ENCODE measurements at regions not wholly inside any gene's neighbourhood (a gene's known extent, or its start where the extent isn't known, plus 50 kb on each side); places are given as distances from the start of the nearest gene placed in this dataset.

DNA sequence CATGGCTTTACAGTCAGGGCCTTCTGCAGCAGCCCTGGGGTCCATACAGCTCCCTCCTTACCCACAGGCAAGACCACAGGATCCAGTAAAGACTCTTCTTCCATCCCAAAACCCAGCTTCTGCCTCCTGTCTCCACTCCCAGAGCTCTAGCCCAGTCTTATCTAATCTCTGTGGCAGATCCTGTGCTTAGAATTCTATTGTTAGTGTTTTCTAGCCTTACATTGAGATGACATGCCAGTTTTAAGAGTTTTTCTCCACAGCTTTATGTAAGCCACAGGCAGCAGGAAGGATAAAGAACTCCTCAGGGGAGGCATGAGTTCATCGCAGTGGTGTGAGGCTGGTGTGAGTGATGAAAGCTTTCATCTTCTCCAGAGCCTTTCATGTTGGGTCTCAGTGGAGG lies 129.1 kb downstream of the RCHY1 start:
- no peak for DNase-seq
- H3K9me3 ChIP-seq = peaks cover 0 to 13% (median 0%) of the 10 kb centered on the region in 11 donors
- no peaks in the 10 kb centered on the region for H3K4me1 ChIP-seq
- no peaks in the 10 kb centered on the region for H3K27me3 ChIP-seq
- 30 to 33% methylated on average over 1 of the region's 1 CpG for WGBS, 2 donors
- intact Hi-C loops (cut with DNase I) = no loop called here
- no peak overlapping the region for H3K27ac ChIP-seq
- H3K4me3 ChIP-seq = no peak overlapping the region
- no peaks in the 10 kb centered on the region for H3K36me3 ChIP-seq
- ATAC-seq = no peak
- TF ChIP-seq, protein P1, sequence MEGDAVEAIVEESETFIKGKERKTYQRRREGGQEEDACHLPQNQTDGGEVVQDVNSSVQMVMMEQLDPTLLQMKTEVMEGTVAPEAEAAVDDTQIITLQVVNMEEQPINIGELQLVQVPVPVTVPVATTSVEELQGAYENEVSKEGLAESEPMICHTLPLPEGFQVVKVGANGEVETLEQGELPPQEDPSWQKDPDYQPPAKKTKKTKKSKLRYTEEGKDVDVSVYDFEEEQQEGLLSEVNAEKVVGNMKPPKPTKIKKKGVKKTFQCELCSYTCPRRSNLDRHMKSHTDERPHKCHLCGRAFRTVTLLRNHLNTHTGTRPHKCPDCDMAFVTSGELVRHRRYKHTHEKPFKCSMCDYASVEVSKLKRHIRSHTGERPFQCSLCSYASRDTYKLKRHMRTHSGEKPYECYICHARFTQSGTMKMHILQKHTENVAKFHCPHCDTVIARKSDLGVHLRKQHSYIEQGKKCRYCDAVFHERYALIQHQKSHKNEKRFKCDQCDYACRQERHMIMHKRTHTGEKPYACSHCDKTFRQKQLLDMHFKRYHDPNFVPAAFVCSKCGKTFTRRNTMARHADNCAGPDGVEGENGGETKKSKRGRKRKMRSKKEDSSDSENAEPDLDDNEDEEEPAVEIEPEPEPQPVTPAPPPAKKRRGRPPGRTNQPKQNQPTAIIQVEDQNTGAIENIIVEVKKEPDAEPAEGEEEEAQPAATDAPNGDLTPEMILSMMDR (IDR thresholded peaks at IDR 0.05) = no peak

DNA sequence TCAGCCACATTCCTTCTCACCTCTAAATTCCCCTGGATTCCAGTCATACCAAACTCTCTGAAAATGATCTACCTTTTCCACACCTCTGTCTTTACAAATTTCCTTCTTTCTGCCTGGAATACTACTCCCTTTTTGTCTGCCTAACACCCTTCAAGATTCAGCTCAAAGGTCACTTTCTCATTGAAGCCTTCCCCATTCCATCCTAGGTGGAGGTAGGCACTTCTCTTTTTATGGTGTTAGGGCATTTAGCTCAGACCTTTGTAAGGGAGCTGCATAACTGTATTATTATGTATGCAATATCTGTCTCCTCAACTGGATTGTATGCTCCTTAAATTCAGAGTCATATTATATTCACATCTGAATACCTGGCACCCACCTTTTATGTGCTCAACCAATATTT lies 137.7 kb downstream of the RCHY1 start:
- Histone ChIP-seq H3K4me3 (no peak overlapping the region), H3K9me3 (peaks cover 0 to 20% (median 0%) of the 10 kb centered on the region in 11 donors), H3K27ac (no peak overlapping the region), H3K4me1 (no peaks in the 10 kb centered on the region), H3K36me3 (no peaks in the 10 kb centered on the region), H3K27me3 (no peaks in the 10 kb centered on the region)
- ATAC-seq = no peak
- TF ChIP-seq, protein P1 (IDR thresholded peaks at IDR 0.05) = no peak
- intact Hi-C loops (cut with DNase I) = no loop called here
- DNase-seq = no peak

DNA sequence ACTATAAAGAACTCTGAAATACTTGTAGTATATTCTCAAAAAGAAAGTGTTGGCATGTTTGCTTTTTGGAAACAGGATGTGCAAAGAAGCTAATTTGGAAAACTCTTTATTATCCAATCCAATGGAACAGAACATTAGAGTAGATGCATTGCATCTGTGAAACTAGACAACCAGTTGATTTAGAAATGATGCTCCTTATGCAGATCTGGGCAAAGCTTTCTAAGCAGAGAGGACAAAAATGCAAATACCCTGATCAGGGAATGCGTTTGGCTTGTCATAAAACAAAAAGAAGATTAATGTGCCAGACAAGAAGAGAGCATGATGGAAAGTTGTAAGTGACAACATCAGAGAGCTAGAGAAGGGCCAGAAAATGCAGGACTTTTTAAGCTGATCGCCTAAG lies 142.3 kb downstream of the RCHY1 start:
- Histone ChIP-seq H3K27me3 (no peaks in the 10 kb centered on the region), H3K4me1 (no peaks in the 10 kb centered on the region), H3K36me3 (no peaks in the 10 kb centered on the region), H3K9me3 (no peaks in the 10 kb centered on the region), H3K4me3 (no peak overlapping the region), H3K27ac (no peak overlapping the region)
- ATAC-seq (no peak), DNase-seq (no peak)
- 66 to 78% methylated on average over 2 of the region's 2 CpGs for WGBS, 2 donors
- intact Hi-C loops (cut with DNase I) = no loop called here
- TF ChIP-seq, protein P1 (IDR thresholded peaks at IDR 0.05) = no peak

DNA sequence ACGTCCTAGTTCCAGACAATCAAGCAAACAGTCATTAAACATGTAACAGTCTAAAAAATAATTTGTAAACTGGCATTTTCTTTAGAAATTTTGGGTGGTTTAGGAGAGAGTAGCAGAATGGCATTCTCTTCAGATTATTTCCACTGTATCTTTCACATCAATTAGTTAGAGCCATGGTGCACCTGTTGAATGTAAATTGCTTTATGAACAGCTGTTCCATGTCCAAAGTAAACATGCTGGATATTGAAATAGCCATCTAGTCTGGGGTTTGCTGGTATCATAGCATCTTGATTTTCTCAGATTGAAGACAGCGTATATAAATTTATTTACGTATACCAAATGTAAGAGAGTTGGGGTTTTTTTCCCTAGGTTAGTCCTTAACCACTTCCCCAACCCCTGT lies 143.6 kb downstream of the RCHY1 start:
- TF ChIP-seq, protein P1 (IDR thresholded peaks at IDR 0.05) = no peak
- Histone ChIP-seq H3K9me3 (no peaks in the 10 kb centered on the region), H3K4me1 (no peaks in the 10 kb centered on the region), H3K4me3 (no peak overlapping the region), H3K27me3 (no peaks in the 10 kb centered on the region), H3K36me3 (no peaks in the 10 kb centered on the region), H3K27ac (no peak overlapping the region)
- 79 to 85% methylated on average over 3 of the region's 3 CpGs for WGBS, 2 donors
- DNase-seq = no peak
- intact Hi-C loops (cut with DNase I) = no loop called here
- ATAC-seq = no peak

DNA sequence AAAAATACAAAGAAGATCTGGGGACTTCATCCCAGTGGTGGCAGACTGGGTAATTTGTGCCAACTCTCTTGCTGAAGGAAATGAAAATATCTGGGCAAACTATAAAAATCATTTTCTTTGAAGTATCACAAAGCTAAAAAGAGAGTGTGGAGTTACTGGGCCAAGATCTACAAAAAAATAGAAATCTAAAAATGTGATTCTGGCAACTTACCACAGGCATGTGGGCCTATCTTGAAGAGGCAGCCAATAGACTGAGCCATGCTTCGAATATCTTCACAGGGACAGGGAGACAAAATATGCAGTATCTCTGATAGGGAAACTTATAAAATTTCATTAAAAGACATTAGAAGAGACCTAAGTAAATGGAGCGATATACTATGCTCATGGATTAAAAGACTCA lies 168.8 kb downstream of the RCHY1 start:
- no peak overlapping the region for H3K4me3 ChIP-seq
- peak in 2 of 8 donors; percentile 37 to 42 for ATAC-seq
- TF ChIP-seq, protein P1 (IDR thresholded peaks at IDR 0.05) = no peak

More for the DNA sequence above, 168.8 kb downstream of the RCHY1 start:
- Histone ChIP-seq H3K27me3 (no peaks in the 10 kb centered on the region), H3K36me3 (no peaks in the 10 kb centered on the region), H3K4me1 (no peaks in the 10 kb centered on the region), H3K9me3 (no peaks in the 10 kb centered on the region), H3K27ac (peak overlapping the region in 2 of 10 donors; percentile 24 to 32)
- WGBS, 2 donors = 61 to 72% methylated on average over 2 of the region's 2 CpGs
- intact Hi-C loops (cut with DNase I) = no loop called here
- no peak for DNase-seq

Data from heart right ventricle (tissue), 16 donors.